ENCODE measurements at regions not wholly inside any gene's neighbourhood (a gene's known extent, or its start where the extent isn't known, plus 50 kb on each side); places are given as distances from the start of the nearest gene placed in this dataset.

GRCh38 chr6:120211955-120212792 lies 862.6 kb upstream of the MAN1A1 start:
- in situ Hi-C loops (cut with HindIII; ENCODE audit: low sequenced_read_pairs): no loop called here
- DNase-seq (ENCODE audit: low spot score): no peak

GRCh38 chr6:120202878-120203277 lies 853.3 kb upstream of the MAN1A1 start:
- DNase-seq (ENCODE audit: low spot score): no peak
- in situ Hi-C loops (cut with HindIII; ENCODE audit: low sequenced_read_pairs): no loop called here

GRCh38 chr6:120200853-120201252 lies 851.3 kb upstream of the MAN1A1 start:
- in situ Hi-C loops (cut with HindIII; ENCODE audit: low sequenced_read_pairs): no loop called here
- DNase-seq (ENCODE audit: low spot score): no peak

- DNase-seq (ENCODE audit: low spot score): no peak
- in situ Hi-C loops (cut with HindIII; ENCODE audit: low sequenced_read_pairs): no loop called here
Observed at GRCh38 chr6:120198033-120198432, 848.5 kb upstream of the MAN1A1 start.

GRCh38 chr6:120186080-120186479 lies 836.5 kb upstream of the MAN1A1 start:
- in situ Hi-C loops (cut with HindIII; ENCODE audit: low sequenced_read_pairs): no loop called here
- DNase-seq (ENCODE audit: low spot score): no peak

- in situ Hi-C loops (cut with HindIII; ENCODE audit: low sequenced_read_pairs): no loop called here
- no peak for DNase-seq (ENCODE audit: low spot score)
Observed at GRCh38 chr6:120173250-120173649, 823.7 kb upstream of the MAN1A1 start.

GRCh38 chr6:120164531-120164930 lies 815.0 kb upstream of the MAN1A1 start:
- no peak for DNase-seq (ENCODE audit: low spot score)
- in situ Hi-C loops (cut with HindIII; ENCODE audit: low sequenced_read_pairs): no loop called here

GRCh38 chr6:120157873-120158272 lies 808.3 kb upstream of the MAN1A1 start:
- in situ Hi-C loops (cut with HindIII; ENCODE audit: low sequenced_read_pairs): no loop called here
- DNase-seq (ENCODE audit: low spot score): no peak

- in situ Hi-C loops (cut with HindIII; ENCODE audit: low sequenced_read_pairs): no loop called here
- no peak for DNase-seq (ENCODE audit: low spot score)
Observed at GRCh38 chr6:120147071-120147871, 797.7 kb upstream of the MAN1A1 start.

- in situ Hi-C loops (cut with HindIII; ENCODE audit: low sequenced_read_pairs): no loop called here
- DNase-seq (ENCODE audit: low spot score): no peak
Observed at GRCh38 chr6:120141601-120142000, 792.0 kb upstream of the MAN1A1 start.

GRCh38 chr6:120137492-120137891 lies 787.9 kb upstream of the MAN1A1 start:
- no peak for DNase-seq (ENCODE audit: low spot score)
- in situ Hi-C loops (cut with HindIII; ENCODE audit: low sequenced_read_pairs): no loop called here

GRCh38 chr6:120129228-120129627 lies 779.7 kb upstream of the MAN1A1 start:
- DNase-seq (ENCODE audit: low spot score): no peak
- in situ Hi-C loops (cut with HindIII; ENCODE audit: low sequenced_read_pairs): no loop called here

- no peak for DNase-seq (ENCODE audit: low spot score)
- in situ Hi-C loops (cut with HindIII; ENCODE audit: low sequenced_read_pairs): no loop called here
Observed at GRCh38 chr6:120122401-120122800, 772.8 kb upstream of the MAN1A1 start.

GRCh38 chr6:120116343-120116742 lies 766.8 kb upstream of the MAN1A1 start:
- in situ Hi-C loops (cut with HindIII; ENCODE audit: low sequenced_read_pairs): no loop called here

GRCh38 chr6:120112980-120113379 lies 763.4 kb upstream of the MAN1A1 start:
- in situ Hi-C loops (cut with HindIII; ENCODE audit: low sequenced_read_pairs): no loop called here
- no peak for DNase-seq (ENCODE audit: low spot score)

More at GRCh38 chr6:120116343-120116742, 766.8 kb upstream of the MAN1A1 start:
- DNase-seq (ENCODE audit: low spot score): no peak

GRCh38 chr6:120111001-120111400 lies 761.4 kb upstream of the MAN1A1 start:
- in situ Hi-C loops (cut with HindIII; ENCODE audit: low sequenced_read_pairs): no loop called here

GRCh38 chr6:120108061-120108795 lies 758.7 kb upstream of the MAN1A1 start:
- in situ Hi-C loops (cut with HindIII; ENCODE audit: low sequenced_read_pairs): no loop called here
- DNase-seq (ENCODE audit: low spot score): no peak

More at GRCh38 chr6:120111001-120111400, 761.4 kb upstream of the MAN1A1 start:
- DNase-seq (ENCODE audit: low spot score): no peak

- in situ Hi-C loops (cut with HindIII; ENCODE audit: low sequenced_read_pairs): no loop called here
Observed at GRCh38 chr6:120103618-120104017, 754.1 kb upstream of the MAN1A1 start.

GRCh38 chr6:120096696-120097260 lies 747.2 kb upstream of the MAN1A1 start:
- in situ Hi-C loops (cut with HindIII; ENCODE audit: low sequenced_read_pairs): no loop called here
- DNase-seq (ENCODE audit: low spot score): no peak

More at GRCh38 chr6:120103618-120104017, 754.1 kb upstream of the MAN1A1 start:
- DNase-seq (ENCODE audit: low spot score): no peak

All from G401 (cell line).